CD14-positive monocyte (primary cell): ENCODE measurements at regions not wholly inside any gene's neighbourhood (a gene's known extent, or its start where the extent isn't known, plus 50 kb on each side); places are given as distances from the start of the nearest gene placed in this dataset.
A peak's percentile ranks its signal among the peaks of the same experiment; 100 is the strongest.

Experiments used
- DNase-seq, 3 donors: peaks; one replicate each; pipeline ENCODE4 v3.0.0-alpha.2; 2011 to 2022
- H2AFZ ChIP-seq: 2 replicates; pipeline ENCODE4 v1.6.0; 2012; ENCODE audit warnings: mild to moderate bottlenecking, low read depth, low read length, inconsistent platforms; ENCODE audit not compliant: insufficient read depth, poor library complexity, severe bottlenecking
- H3K27ac ChIP-seq, 2 donors: 1 replicate in 1 of 2; 2 replicates in 1 of 2; pipeline ENCODE4 v1.5.1; 2012 to 2013; ENCODE audit warnings: low read length in 2 of 2, control low read depth in 1 of 2, inconsistent platforms in 1 of 2, low read depth in 1 of 2, mild to moderate bottlenecking in 1 of 2
- H3K27me3 ChIP-seq, 2 donors: one replicate each; pipeline versions ENCODE4 v1.6.0 to v1.6.1; 2011 to 2013; ENCODE audit warnings: low read length in 2 of 2; ENCODE audit not compliant: control insufficient read depth in 2 of 2, insufficient read depth in 2 of 2
- H3K36me3 ChIP-seq, 2 donors: replicated peaks in 1 of 2; 1 replicate in 1 of 2; 2 replicates in 1 of 2; pipeline versions ENCODE4 v1.5.1 to v1.6.1; 2012 to 2013; ENCODE audit warnings: low read length in 2 of 2, control low read depth in 1 of 2, inconsistent platforms in 1 of 2, mild to moderate bottlenecking in 1 of 2; ENCODE audit not compliant: insufficient read depth in 2 of 2, control insufficient read depth in 1 of 2
- H3K4me1 ChIP-seq, 2 donors: 1 replicate in 1 of 2; 2 replicates in 1 of 2; pipeline versions ENCODE4 v1.5.1 to v1.6.1; 2012 to 2013; ENCODE audit warnings: low read length in 2 of 2, control low read depth in 1 of 2, inconsistent platforms in 1 of 2, mild to moderate bottlenecking in 1 of 2, moderate library complexity in 1 of 2; ENCODE audit not compliant: insufficient read depth in 2 of 2, control insufficient read depth in 1 of 2
- H3K4me2 ChIP-seq: replicated peaks from 2 replicates; pipeline ENCODE3; 2012; ENCODE audit warnings: low read length, moderate library complexity, mild to moderate bottlenecking; ENCODE audit not compliant: poor library complexity, severe bottlenecking; ENCODE audit errors: extremely low read depth
- H3K4me3 ChIP-seq, 3 experiments: fragments of 200-600 bp in 1 of 3; sonication (generic) in 1 of 3; replicated peaks in 1 of 3; 1 replicate in 2 of 3; 2 replicates in 1 of 3; pipeline ENCODE4 v1.5.1; 2011 to 2013; ENCODE audit warnings: low read length in 3 of 3, mild to moderate bottlenecking in 3 of 3, control low read depth in 2 of 3, low read depth in 2 of 3, inconsistent platforms in 1 of 3, moderate library complexity in 1 of 3
- H3K79me2 ChIP-seq: 2 replicates; pipeline ENCODE4 v1.6.0; 2012; ENCODE audit warnings: mild to moderate bottlenecking, control low read depth, inconsistent platforms, low read length, moderate library complexity; ENCODE audit not compliant: insufficient read depth
- H3K9ac ChIP-seq: 2 replicates; pipeline ENCODE4 v1.6.0; 2017; ENCODE audit warnings: low read length, mild to moderate bottlenecking; ENCODE audit not compliant: insufficient read depth, poor library complexity, severe bottlenecking
- H3K9me3 ChIP-seq, 2 donors: replicated peaks in 1 of 2; 1 replicate in 1 of 2; 2 replicates in 1 of 2; pipeline versions ENCODE4 v1.5.1 to v1.6.1; 2012 to 2013; ENCODE audit warnings: low read length in 2 of 2, control low read depth in 1 of 2; ENCODE audit not compliant: control insufficient read depth in 1 of 2, insufficient read depth in 1 of 2
- H4K20me1 ChIP-seq: 2 replicates; pipeline ENCODE4 v1.6.0; 2012; ENCODE audit warnings: mild to moderate bottlenecking, low read length, control low read depth, moderate library complexity; ENCODE audit not compliant: insufficient read depth
- H3K27ac Mint-ChIP-seq, 7 donors: one replicate each; pipeline ENCODE4 v1.8.0; 2020; ENCODE audit warnings: mild to moderate bottlenecking in 7 of 7, mixed read lengths in 7 of 7, moderate library complexity in 6 of 7, inconsistent platforms in 2 of 7
- H3K27me3 Mint-ChIP-seq, 3 donors: one replicate each; pipeline ENCODE4 v1.8.0; 2021 to 2022; ENCODE audit warnings: low read depth in 3 of 3, mild to moderate bottlenecking in 3 of 3, mixed read lengths in 3 of 3, moderate library complexity in 3 of 3, inconsistent platforms in 1 of 3
- H3K36me3 Mint-ChIP-seq, 2 donors: one replicate each; pipeline ENCODE4 v1.8.0; 2020; ENCODE audit warnings: mixed read lengths in 2 of 2, inconsistent platforms in 1 of 2, mild to moderate bottlenecking in 1 of 2
- H3K4me1 Mint-ChIP-seq: one replicate; pipeline ENCODE4 v1.8.0; 2020; ENCODE audit warnings: mild to moderate bottlenecking, mixed read lengths
- H3K4me3 Mint-ChIP-seq, 2 donors: one replicate each; pipeline ENCODE4 v1.8.0; 2020; ENCODE audit warnings: mild to moderate bottlenecking in 2 of 2, mixed read lengths in 2 of 2, moderate library complexity in 1 of 2
- H3K9me3 Mint-ChIP-seq, 7 donors: one replicate each; pipeline ENCODE4 v1.8.0; 2020 to 2022; ENCODE audit warnings: mixed read lengths in 7 of 7, mild to moderate bottlenecking in 6 of 7, moderate library complexity in 6 of 7, inconsistent platforms in 2 of 7
- WGBS: methylation state at CpG from one replicate; pipeline ENCODE4 v1.1.5; 2013; ENCODE audit warnings: missing lambda C conversion rate; ENCODE audit not compliant: insufficient coverage; 5-methylcytosine and 5-hydroxymethylcytosine counted together
- intact Hi-C, 2 donors: fragments of 100-400 bp; cut with micrococcal nuclease; formaldehyde crosslinking; loops; one replicate each; pipeline versions ENCODE4 v1.15.0 to v1.15.1; 2023
- TF ChIP-seq, protein P1 (sequence below): fragments of 200-600 bp; IDR thresholded peaks from one replicate; pipeline ENCODE4 v1.8.0; 2022; ENCODE audit warnings: antibody characterized with exemption, mild to moderate bottlenecking

DNA sequence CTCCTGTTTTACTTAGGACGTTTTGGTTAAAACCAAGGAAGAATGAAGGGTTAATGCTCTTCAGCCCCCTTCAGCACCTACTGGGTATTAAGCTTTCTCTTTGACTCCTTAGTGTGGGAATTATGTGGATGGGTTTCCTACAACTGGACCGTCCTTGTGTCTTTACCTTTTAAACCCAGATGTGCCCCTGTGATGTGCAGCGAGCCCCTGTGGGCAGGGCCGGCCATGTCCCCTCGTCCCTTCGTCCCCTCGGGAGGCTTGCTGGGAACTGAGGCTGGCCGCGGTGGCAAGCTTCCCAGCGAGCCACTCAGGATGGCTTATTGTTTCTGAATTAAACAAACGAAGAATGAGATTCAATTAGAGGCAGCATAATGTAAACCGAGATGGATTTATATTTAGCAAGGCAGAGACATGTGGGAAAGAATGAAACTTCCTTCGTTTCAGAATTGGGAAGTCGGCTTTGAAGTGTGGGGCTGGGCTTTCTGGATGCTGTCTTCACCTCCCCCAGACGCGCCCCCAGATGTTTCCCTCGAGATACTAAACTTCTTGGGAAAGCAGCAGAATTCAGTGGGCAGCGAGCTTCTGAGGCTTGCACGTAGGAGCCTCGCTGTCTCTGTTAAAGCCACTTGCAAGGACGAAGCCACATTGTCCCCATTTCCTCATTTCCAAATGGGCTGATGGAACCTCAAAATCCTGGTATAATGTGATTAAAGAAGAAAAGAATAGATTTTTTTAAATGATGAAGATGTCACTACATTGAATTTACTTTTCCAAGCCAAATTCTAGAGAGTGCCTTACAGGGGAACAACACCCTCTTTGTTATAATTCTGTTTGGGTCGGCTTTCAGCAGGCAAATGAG is 146.0 kb downstream of the VAPA start:
- intact Hi-C loops: loop anchor here in 1 of 2 donors (10.0 kb wide), 1 partner anchor 55 kb away; no protein-coding TSS in a partner anchor
- no peaks in the 10 kb centered on the region for H3K36me3 Mint-ChIP-seq
- Histone ChIP-seq H3K79me2 (no peaks in the 10 kb centered on the region), H3K36me3 (no peaks in the 10 kb centered on the region), H3K4me1 (peaks cover 62 to 66% of the 10 kb centered on the region in 2 donors), H3K9ac (peak overlapping the region; percentile 24), H3K27ac (peak overlapping the region; percentile 17 to 35), H3K27me3 (no peaks in the 10 kb centered on the region), H2AFZ (peak overlapping the region; percentile 67), H3K4me3 (peak overlapping the region; percentile 11 to 64 (median 11)), H3K9me3 (no peaks in the 10 kb centered on the region), H4K20me1 (no peaks in the 10 kb centered on the region), H3K4me2 (peak overlapping the region; percentile 65)
- peaks cover 64% of the 10 kb centered on the region for H3K4me1 Mint-ChIP-seq
- peak overlapping the region; percentile 73 to 86 for H3K4me3 Mint-ChIP-seq
- peak in 2 of 3 donors; percentile 14 to 20 for DNase-seq
- peaks cover 0 to 2% (median 2%) of the 10 kb centered on the region in 3 donors for H3K27me3 Mint-ChIP-seq
- TF ChIP-seq, protein P1, sequence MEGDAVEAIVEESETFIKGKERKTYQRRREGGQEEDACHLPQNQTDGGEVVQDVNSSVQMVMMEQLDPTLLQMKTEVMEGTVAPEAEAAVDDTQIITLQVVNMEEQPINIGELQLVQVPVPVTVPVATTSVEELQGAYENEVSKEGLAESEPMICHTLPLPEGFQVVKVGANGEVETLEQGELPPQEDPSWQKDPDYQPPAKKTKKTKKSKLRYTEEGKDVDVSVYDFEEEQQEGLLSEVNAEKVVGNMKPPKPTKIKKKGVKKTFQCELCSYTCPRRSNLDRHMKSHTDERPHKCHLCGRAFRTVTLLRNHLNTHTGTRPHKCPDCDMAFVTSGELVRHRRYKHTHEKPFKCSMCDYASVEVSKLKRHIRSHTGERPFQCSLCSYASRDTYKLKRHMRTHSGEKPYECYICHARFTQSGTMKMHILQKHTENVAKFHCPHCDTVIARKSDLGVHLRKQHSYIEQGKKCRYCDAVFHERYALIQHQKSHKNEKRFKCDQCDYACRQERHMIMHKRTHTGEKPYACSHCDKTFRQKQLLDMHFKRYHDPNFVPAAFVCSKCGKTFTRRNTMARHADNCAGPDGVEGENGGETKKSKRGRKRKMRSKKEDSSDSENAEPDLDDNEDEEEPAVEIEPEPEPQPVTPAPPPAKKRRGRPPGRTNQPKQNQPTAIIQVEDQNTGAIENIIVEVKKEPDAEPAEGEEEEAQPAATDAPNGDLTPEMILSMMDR: no peak
- peaks cover 0 to 3% (median under 1%) of the 10 kb centered on the region in 7 donors for H3K9me3 Mint-ChIP-seq
- H3K27ac Mint-ChIP-seq: peak overlapping the region; percentile 50 to 81 (median 63)
- 54% methylated on average over 11 of the region's 22 CpGs for WGBS

DNA sequence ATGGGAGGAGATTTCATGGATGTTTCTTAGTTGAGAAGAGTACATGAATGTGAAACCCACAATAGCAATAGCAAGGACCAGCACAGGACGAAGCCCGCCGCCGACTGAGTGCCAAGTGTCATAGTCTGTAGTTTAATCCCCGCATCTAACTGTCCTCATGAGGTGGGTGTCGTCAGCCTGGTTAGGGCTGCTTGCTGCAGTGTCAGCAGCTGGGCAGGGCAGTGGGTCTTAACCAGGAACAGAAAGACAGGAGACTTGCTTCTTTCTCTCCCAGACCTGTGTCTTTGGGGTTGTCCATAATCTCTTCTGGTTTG is 146.6 kb downstream of the VAPA start:
- H3K4me1 ChIP-seq: peaks cover 57 to 60% of the 10 kb centered on the region in 2 donors
- peaks cover 0 to 6% (median 2%) of the 10 kb centered on the region in 7 donors for H3K9me3 Mint-ChIP-seq
- no peak overlapping the region for H3K4me3 ChIP-seq
- H3K27me3 Mint-ChIP-seq: peaks cover 2% of the 10 kb centered on the region in 3 donors
- no peaks in the 10 kb centered on the region for H3K36me3 ChIP-seq
- H3K9ac ChIP-seq: no peak overlapping the region
- H3K36me3 Mint-ChIP-seq: no peaks in the 10 kb centered on the region
- DNase-seq: no peak
- H4K20me1 ChIP-seq: no peaks in the 10 kb centered on the region
- no peak overlapping the region for H3K27ac ChIP-seq
- H3K9me3 ChIP-seq: no peaks in the 10 kb centered on the region
- WGBS: 90% methylated on average over 6 of the region's 6 CpGs
- no peak overlapping the region for H3K4me3 Mint-ChIP-seq
- no peak overlapping the region for H2AFZ ChIP-seq
- H3K27ac Mint-ChIP-seq: peak overlapping the region in 3 of 7 donors; percentile 23 to 64 (median 62)
- TF ChIP-seq, protein P1: no peak
- no peaks in the 10 kb centered on the region for H3K79me2 ChIP-seq
- intact Hi-C loops: no loop called here
- H3K4me2 ChIP-seq: peak overlapping the region; percentile 65
- H3K27me3 ChIP-seq: no peaks in the 10 kb centered on the region
- peaks cover 59% of the 10 kb centered on the region for H3K4me1 Mint-ChIP-seq
